NCI-H146 (cell line): ENCODE measurements at regions not wholly inside any gene's neighbourhood (a gene's known extent, or its start where the extent isn't known, plus 50 kb on each side); places are given as distances from the start of the nearest gene placed in this dataset.

ENCODE experiments used
- DNase-seq: peaks from one replicate; lab custom pipeline; 2025; lab: John Stamatoyannopoulos, UW

DNA sequence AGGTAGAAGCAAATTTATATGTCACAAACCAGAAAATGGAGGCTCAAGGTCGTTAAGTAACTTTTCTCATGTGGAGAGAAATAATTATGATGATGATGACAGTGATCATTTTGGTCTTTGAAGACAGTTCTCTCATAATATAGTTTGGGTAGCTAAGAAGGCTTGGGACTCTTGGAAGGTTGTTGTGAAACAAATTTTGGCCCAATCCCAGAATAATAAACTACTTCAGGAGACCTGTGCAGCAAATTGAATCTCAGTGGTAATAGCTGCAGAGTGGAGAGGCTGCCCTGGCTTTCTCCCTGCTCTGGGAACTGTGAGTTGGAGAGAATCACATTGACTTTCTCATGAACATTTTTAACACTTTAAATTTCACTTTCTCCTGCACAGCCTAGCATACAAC, 217.2 kb upstream of the BOD1L1 start:
- no peak for DNase-seq

DNA sequence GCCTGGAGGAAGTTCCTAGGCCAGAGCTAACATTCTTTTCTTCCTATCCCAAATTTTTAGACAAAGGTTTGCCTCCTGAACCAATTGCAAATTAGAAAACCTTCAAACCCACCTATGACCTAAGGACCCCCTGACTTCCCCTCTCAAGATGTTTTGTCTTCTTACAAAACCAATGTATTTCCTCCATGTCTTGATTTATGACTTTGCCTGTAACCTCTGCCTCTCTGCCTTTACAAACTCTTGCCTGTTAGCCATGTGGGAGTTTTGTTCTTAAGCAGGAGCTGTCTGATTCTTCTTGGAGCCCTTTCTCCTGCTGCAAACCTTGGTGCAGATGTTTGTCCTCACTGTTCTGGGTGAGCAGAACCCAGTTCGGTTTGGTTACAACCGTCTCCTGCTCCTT, 222.3 kb upstream of the BOD1L1 start:
- no peak for DNase-seq

DNA sequence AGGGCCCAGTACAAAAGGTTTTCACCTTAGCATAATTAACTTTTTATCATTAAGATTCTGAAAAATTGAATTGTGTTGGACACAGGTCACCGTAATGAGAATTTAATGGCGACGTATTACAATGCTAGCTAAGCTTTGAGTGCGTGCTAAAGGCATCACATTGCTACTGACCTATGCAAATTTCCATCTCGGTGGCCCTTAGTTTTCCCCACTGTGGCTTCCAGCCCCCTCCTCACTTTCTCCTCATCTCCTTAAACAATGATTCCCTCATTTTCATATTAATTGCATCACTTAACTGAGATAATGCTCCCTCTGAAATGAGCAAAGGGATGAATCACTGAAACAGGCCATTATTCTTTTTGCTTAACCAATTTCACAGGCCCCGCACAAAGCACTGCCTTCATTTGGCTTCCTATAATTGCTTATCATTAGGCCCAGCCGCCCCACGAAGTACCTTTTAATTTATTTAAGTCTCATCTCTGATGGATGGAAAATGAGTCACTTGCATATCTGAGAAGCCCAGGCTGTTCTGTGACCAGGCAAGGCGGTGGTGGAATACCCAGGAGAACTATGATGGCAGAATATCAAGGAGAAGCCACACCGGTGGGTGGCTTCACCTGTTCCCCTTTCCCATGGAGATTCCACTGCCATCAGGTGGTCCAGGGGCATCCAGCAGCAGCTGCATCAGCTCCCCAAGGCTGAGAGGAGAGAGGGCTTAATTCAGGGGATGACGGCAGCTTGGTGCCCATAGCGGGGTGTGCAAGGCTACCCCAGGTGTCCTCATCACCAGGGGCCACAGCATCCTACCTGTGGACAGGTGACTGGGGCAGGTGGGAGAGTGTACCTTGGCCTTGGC, 223.8 kb upstream of the BOD1L1 start:
- peak; percentile 1 for DNase-seq

DNA sequence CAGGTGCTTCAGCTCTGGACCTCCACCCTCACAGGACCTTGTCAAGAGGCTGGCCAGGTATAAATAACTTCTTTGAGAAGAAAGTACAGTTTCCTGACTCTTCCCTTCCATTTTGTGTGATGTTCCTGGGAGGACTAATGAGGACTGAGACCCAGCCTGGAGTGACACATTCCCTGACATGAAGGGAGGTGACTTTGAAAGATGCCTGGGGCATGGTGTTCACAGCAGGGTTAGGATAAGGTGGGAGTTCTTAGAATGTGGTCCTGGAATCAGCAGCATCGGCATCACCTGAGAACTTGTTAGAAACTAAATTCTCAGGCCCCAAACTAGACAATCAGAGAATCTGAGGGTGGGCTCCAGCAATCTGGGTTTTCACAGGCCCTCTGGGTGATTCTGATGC, 224.9 kb upstream of the BOD1L1 start:
- DNase-seq: no peak

DNA sequence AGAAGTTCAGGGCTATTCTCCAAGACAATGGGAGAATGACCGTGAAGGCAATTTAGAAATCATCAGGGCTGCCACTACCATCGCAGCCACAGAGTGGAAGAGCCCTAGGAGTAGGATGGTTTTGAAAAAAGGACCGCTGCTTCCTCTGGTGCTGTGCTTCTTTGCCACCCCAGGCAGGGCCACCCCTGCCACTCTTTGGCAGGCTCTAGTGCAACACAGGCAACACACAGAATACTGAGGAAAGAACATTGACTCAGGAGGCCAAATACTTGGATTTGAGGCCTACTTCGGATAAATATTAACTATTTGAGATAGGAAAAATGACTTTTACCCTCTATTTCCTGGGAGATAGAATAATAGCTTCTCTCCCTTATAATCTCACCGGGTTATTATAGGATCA, 228.9 kb upstream of the BOD1L1 start:
- no peak for DNase-seq

DNA sequence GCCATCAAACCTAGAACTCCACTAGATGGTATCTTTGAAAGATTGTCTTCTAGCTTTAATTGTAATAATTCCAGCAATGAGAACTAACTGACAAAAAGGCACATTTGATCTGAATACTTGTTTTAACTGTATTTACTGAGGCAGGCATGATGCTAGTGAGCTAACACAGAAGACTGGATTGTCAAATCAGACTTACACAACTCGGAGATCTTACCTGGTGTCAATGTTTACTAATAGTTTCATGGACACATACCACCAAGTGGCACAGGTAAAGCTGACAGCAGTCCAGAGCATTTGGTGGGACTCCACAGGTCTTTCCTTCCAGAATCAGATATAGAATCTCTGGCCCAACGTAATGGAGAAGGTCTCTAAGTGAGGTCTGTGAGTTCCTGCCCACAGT, 229.9 kb upstream of the BOD1L1 start:
- DNase-seq: no peak

DNA sequence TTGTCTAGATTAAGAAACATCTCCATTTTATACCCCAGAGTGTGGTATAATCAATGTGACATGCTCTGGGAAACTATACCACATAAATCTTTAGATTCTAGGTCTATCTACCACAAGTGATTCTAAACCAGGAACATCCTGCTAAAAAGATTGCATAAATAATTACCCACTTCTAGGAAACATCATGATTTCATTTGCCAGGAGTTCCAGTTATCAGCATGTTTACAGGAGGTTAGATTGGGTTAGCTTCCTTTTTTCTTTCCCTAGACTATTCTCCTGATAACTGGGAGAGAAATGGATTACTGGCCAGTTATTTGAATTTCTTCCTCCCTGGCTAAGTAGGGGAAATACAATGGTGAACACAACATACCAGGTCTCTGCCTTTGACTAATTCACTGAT, 230.3 kb upstream of the BOD1L1 start:
- no peak for DNase-seq

DNA sequence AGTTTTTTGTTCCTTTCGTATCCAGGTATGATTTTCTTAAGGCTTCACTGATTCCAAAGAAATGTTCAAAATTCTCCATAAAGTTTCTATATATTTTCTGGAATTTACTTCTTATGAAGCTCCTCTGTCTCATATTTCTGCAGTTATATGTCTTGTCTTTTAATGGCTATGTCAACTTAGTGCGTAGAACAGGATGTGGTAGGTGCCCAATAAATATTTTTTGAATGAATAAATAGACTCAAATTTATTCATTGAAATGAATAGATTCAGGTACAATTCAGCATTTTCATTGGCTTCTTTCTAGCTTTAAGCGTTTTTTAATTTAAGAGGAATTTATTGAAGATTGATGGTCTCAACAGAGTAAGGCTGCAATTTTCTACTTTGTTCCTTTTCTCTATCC, 231.9 kb upstream of the BOD1L1 start:
- no peak for DNase-seq

DNA sequence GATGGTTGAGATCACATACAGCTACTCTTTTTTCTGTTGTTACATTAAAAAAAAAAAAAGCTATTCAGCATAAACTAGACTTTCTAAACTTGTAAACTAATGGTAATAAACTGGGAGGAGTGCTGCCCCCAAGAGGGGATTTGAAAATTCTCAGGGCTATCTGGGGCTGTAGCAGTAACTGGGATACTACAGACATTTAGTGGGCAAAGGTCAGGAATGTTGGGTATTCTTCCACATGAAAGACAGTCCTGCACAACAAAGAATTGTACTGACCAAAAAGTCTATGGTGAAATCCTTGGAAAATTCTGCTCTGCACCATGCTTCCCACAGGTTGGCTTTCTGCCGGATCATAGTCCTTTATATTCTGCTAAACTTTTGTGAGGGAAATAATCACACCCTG, 232.6 kb upstream of the BOD1L1 start:
- no peak for DNase-seq

DNA sequence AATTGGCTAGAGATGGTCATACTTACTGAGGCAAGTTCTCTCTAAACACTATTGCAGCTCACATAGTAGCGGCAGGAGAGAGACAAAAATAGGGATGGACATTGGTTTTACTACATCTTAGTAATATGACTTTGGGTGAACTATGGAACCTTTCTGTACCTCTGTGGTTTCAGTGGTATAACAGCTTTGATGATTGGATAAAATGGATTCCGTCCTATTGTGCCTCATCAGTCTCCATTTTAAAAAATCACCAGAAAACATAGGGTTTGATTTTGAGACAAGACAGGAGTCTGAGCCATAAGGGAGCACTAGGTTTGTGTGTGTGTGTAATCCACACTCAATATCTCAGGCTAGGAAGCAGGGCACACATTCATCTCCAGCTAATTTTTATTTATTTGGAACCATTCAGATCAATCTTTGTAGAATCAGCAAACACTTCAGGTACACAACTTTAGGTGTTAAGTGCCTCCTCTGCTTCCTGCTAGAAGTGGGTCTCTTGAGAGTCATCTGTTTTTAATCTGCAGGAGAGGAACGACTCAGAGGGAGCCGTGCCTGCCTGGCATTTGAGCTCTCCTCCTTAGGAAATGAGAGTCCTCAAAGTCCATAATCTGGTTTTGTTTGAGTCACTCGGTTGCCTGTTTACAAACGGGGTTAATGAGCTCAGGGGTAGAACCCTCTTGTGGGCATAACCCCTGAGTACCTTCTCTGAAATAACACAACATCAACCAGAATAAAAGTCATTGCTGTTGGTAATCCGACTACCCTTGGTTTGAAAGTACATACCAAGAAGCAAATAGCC, 238.5 kb upstream of the BOD1L1 start:
- DNase-seq: no peak

DNA sequence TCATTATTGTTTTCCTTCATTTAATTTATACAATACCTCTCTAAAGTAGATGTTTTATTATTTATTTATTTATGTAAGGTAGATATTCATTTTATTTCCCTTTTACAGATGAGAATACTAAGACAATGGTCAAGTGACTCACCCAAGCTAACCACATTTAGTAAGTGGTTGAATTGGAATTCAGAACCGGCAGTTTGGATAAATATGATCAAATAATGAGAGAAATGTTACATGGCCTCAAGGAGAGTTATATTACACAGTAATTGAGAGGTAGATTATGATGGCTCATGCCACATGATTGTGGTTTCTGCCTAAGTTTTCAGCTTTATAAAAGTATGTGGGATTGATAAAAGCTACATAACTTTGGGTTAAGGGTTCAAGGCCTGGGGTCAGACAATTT, 239.4 kb upstream of the BOD1L1 start:
- no peak for DNase-seq

DNA sequence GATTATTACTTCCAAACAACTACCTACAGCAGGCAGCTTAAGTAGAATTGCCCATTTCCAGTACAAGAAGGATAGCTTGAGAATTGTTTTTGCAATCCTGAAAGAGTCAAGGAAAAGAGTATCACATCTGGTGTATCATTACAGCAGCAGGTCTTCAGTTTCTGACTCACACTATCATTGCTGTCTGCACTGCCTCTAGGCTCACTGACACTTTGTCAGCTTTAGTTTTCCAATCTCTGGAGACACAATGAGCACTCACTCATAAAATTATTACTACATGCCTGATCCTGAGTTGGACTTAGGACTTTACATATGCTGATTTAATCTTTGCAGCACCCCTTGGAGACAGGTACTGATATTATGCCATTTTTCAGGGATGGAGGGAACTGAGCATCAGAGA, 244.6 kb upstream of the BOD1L1 start:
- DNase-seq: no peak

DNA sequence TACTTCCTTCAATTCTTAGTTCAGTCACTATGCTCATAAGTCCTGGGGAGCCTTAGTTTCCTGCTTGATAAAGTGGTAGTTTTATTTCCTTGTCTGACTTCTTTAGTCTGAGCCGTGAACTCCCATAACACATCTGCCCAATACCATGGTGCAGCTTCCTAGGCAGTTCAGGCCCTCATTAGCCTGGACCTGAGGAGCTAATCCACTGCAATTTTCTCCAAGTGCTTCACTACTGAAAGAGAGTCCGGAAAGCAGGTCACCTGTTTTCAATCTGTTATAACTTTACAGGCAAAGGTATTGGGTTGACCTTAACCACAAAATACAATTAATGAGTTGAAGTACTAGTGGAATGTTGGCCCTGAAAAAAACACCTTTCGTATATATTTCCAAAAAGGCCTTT, 245.4 kb upstream of the BOD1L1 start:
- no peak for DNase-seq

DNA sequence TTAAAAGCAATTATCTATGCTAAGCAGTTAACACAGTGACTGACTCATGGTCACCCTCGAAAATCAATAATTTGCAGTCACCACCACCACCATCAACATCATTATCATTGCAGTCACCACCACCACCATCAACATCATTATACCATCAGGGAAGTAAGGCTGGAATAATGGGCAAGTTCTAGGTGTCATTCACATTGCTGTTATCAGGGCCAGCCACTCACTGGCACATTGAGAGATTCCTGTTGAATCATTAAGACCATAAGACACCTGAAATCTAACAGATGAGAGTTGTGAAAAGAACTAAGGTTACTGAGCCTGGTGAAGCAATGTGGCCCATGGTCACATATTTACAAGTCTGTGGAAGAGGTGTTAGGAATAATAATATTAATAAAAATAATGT, 247.7 kb upstream of the BOD1L1 start:
- no peak for DNase-seq

DNA sequence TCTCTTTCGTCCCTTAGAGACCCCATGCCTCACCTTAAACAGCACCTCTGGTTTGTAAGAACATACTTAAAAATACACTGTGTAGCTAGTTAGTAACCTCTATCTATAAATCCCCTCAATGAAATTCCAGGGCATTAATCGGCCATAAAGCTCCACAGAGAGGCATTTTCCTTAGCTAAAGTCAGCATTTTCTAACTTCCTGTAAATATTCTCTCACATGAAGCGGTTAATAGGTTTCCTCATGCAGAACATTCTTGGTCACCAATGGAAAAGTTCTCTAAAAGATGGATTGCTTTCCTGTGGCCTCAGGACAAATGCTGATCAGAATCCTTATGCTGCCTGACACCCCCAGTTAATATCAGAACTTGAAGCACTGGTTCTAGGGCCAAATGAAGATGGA, 248.6 kb upstream of the BOD1L1 start:
- DNase-seq: no peak

DNA sequence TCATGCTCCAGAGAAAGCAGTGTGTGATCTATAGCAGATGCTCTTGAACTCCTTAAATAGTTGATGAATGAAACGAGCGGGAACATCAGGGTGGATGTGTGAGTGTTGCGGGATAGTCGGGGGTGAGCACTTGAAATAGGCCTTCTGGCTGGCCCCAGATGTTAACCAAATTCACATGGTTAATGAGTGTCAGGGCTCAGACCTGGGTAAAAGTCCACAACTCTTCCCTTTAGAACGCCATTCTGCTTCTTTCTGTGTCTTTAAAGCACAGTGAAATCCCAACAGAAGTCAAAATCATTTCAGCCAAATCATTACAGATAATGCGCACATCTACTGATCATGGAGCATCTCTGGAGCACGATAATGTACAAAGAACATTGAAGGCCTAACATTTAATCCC, 249.4 kb upstream of the BOD1L1 start:
- no peak for DNase-seq

DNA sequence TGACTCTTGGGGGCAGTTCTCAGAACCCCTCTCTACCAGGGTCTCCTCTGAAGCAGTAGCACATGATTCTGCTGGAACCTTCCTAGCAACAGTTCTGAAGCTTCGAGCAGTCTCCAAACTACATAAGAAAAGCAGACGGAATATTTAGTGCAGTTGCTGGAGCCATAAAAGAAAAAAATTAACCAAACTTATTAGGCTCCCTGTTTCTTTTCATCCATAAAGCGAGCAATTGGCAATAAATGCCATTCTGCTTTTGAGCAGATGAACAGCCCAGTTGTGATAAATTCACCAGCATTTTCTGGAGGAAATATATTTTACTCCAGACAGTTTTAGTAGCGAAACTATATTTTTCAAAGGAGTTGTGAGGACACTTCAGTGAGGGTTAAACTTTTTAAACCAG, 250.1 kb upstream of the BOD1L1 start:
- no peak for DNase-seq

DNA sequence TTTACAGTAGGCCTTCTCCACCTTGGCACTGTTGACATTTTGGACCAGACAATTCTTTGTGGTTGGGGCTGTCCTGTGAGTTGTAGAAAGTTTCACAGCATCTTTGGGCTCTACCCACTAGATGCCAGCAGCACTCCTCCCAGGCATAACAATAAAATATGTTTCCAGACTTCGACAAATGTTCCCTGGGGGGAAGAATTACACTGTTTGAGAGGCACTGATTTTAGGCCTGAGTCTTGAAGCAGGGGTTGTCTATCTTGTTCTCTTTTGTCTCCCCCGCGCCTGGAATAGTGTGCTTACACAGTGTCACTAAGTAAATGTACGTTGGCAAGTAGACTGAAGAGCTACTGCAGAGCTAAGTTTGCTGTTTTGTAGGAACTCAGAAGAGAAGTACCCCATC, 254.4 kb upstream of the BOD1L1 start:
- no peak for DNase-seq

DNA sequence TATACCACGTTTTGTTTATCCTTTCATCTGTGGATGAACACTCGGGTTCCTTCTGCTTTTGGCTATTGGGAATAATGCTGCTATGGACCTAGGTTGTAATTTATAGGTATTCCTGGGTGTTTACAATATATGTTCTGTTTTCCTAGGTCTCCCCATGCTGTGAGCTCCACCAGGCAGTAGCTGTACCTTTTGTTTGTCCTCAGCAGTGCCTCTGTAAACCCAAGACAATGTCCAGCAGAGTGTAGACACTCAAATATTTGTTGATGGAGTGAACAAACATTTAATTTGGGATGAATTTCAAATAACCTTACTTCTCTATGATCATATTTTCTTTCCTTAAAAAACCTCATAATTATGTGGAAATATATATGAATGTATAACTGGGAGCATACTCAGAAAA, 259.5 kb upstream of the BOD1L1 start:
- DNase-seq: peak; percentile 25

DNA sequence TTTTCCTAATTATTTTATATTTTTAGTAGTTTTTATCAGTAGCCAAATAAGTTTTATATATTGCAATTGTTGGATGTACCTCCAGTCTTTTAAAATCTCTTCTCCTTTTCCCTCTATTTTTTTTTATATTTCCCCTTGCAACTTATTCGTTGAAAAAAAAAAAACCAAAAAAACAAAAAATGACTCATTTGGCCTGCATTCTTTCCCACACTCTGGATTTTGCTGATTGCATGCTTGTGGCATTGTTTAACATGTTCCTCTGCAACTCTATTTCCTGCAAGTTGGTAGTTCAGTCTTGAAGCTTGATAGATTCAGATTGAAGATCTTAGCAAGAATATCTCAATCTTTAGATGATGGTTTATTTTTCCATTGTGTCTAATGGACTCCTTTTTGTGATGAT, 260.6 kb upstream of the BOD1L1 start:
- no peak for DNase-seq

DNA sequence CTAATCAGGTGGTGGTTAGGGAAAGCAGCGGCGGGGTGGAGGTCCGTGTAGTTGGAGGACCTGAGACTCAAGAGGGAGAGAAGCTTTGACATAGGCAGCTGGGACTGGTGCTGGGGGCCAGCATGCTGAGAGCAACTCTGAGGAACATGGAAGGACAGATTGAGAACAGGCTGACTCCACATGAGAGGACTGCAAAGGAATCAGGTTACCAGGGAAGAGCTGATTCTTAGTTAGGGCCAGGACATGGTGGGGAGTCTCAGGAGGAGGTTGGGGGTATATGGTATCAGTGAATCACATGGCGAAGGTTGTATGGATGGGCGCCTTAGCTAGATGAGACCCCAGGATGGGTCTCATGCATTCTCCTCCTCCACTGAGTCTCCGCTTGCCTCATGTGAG, 264.0 kb upstream of the BOD1L1 start:
- no peak for DNase-seq

DNA sequence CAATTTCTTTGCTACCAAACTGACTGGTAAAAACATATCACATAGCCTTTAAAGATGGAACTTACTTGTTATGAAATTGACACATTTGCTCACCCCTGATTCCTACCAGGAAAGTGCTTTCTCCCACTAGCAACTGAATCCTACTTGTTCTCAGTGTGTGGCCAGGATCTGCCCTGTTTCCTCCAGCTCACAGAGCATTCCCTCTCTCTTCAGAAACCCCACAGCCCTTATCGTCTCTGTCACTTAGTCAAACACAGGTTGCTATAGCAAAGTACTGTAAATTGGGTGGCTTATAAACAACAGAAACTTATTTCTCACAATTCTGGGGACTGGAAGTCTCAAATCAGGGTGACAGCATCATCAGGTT, 265.2 kb upstream of the BOD1L1 start:
- DNase-seq: no peak

DNA sequence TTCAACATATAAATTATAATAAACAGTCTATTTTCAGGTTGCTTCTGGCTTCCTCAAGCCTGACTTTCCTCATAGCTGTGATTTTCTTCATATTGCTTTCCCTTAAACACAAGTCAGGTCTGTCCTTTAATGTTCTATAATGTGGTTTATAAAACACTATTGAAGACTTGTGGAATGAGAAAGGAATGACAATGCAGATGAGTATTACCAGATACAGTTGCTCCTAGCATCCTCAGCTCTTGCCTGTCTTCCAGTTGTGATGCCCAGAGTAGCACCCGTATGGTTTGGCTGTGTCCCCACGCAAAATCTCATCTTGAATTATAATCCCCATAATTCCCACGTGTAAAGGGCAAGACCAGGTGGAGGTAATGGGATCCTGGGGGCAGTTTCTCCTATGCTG, 265.7 kb upstream of the BOD1L1 start:
- DNase-seq: no peak

DNA sequence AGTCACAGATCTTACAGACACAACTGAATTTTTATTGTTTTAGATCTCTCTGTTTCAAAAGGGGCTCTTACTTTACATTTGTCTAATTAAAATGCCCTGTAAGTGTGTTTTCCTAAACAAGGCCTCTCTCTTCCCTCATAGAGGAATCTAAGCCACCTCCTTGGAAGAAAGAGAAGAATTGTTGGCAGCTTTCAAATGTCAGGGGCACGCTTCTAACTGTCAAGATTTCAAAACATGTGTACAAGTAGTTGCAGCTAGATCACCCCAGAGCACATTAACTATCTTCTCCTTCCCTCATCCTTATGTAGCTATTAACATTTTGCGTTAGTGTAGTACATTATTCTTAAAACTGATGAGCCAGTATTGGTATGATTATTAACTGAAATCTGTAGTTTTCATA, 266.5 kb upstream of the BOD1L1 start:
- no peak for DNase-seq
